Vagina (tissue), 2 donors: ENCODE measurements at regions not wholly inside any gene's neighbourhood (a gene's known extent, or its start where the extent isn't known, plus 50 kb on each side); places are given as distances from the start of the nearest gene placed in this dataset.

Experiments
- DNase-seq, 2 donors: peaks; one replicate each; pipeline ENCODE4 v3.0.0-alpha.2; 2017; ENCODE audit errors: extremely low spot score in 2 of 2
- H3K27ac ChIP-seq: fragments of 200-600 bp; sonication (generic); one replicate; pipeline ENCODE4 v1.5.1; 2019
- H3K27me3 ChIP-seq: fragments of 200-600 bp; sonication (generic); one replicate; pipeline ENCODE4 v1.5.1; 2019
- H3K36me3 ChIP-seq, 2 donors: fragments of 200-600 bp; sonication (generic); one replicate each; pipeline ENCODE4 v1.5.1; 2017 to 2019
- H3K4me1 ChIP-seq: fragments of 200-600 bp; sonication (generic); one replicate; pipeline ENCODE4 v1.5.1; 2019
- H3K4me3 ChIP-seq, 2 donors: fragments of 200-600 bp; sonication (generic); 1 replicate in 1 of 2; 2 replicates in 1 of 2; pipeline ENCODE4 v1.5.1; 2016 to 2019
- H3K9me3 ChIP-seq: fragments of 200-600 bp; sonication (generic); one replicate; pipeline ENCODE4 v1.5.1; 2019
- POLR2A ChIP-seq, 2 donors: fragments of 450-650 bp; IDR thresholded peaks; one replicate each; pipeline ENCODE4 v1.6.1; 2017; ENCODE audit warnings: antibody characterized with exemption in 2 of 2, mild to moderate bottlenecking in 2 of 2, moderate library complexity in 2 of 2
- POLR2AphosphoS5 ChIP-seq, 2 donors: sonication (generic); formaldehyde crosslinking; IDR thresholded peaks; one replicate each; pipeline ENCODE4 v1.9.0; 2017; ENCODE audit warnings: antibody characterized with exemption in 2 of 2, mild to moderate bottlenecking in 2 of 2, low read depth in 1 of 2; ENCODE audit not compliant: insufficient read depth in 1 of 2
- intact Hi-C: fragments of 100-400 bp; cut with DNase I; formaldehyde crosslinking; loops from one replicate; pipeline ENCODE4 v1.15.1; 2023
- TF ChIP-seq, protein P1 (sequence below), 3 experiments: fragments of 450-650 bp in 2 of 3; fragments of 200-600 bp in 1 of 3; sonication (generic) in 1 of 3; IDR thresholded peaks; one replicate each; pipeline ENCODE4 v1.5.1; 2017 to 2019; ENCODE audit warnings: antibody characterized with exemption in 3 of 3, mild to moderate bottlenecking in 2 of 3, moderate library complexity in 2 of 3

DNA sequence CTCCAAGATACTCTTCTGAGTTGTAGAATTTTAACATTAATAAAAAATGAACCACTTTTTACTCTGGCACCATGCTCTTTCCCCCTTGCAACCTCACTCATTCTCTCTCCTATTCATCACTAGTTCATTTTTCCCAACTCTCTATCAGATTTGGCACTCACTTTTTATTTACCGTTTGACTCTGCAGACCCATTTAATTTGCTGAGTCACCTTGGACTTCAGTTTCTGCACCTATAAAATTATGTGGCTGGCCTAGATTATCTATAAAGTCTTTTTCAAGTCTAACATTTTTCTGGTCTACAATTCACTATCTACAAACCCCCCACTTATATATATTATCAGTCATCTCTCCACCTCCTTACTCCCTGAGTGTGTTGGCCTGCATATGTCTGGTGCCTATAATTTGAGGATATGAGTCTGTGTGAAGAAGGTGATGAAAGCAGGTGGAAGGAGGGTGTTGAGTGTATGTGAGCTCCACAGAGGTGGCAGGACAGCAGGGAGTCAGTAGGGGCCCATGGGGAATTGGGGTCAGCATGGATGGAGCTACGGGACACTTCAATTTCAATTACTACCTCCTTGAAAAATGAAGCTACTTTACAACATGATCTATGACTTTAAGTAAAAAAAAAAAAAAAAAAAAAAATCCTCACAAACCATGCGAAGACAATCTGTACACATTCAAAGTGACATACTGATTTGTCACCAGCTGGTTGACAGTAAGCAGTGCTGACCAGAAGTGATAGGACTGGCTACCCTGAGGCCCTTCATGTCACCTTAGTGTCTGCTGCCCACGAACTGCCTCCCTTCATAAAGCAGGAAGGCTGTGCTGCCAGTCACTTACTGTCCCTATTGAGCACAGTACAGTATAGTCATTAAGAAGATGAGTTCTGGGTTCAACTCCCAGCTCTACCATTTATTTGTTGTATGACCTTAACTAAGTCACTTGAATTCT, 334.2 kb upstream of the IL12A start:
- Histone ChIP-seq H3K36me3 (no peaks in the 10 kb centered on the region), H3K4me3 (no peak overlapping the region), H3K27me3 (no peaks in the 10 kb centered on the region), H3K4me1 (no peaks in the 10 kb centered on the region), H3K27ac (no peak overlapping the region), H3K9me3 (no peaks in the 10 kb centered on the region)
- intact Hi-C loops: no loop called here
- TF ChIP-seq POLR2A (IDR thresholded peaks at IDR 0.05): no peak
- no peak for TF ChIP-seq POLR2AphosphoS5 (IDR thresholded peaks at IDR 0.05; ENCODE audit: insufficient read depth in 1 of 2, low read depth in 1 of 2)
- TF ChIP-seq, protein P1, sequence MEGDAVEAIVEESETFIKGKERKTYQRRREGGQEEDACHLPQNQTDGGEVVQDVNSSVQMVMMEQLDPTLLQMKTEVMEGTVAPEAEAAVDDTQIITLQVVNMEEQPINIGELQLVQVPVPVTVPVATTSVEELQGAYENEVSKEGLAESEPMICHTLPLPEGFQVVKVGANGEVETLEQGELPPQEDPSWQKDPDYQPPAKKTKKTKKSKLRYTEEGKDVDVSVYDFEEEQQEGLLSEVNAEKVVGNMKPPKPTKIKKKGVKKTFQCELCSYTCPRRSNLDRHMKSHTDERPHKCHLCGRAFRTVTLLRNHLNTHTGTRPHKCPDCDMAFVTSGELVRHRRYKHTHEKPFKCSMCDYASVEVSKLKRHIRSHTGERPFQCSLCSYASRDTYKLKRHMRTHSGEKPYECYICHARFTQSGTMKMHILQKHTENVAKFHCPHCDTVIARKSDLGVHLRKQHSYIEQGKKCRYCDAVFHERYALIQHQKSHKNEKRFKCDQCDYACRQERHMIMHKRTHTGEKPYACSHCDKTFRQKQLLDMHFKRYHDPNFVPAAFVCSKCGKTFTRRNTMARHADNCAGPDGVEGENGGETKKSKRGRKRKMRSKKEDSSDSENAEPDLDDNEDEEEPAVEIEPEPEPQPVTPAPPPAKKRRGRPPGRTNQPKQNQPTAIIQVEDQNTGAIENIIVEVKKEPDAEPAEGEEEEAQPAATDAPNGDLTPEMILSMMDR (IDR thresholded peaks at IDR 0.05): no peak
- no peak for DNase-seq

DNA sequence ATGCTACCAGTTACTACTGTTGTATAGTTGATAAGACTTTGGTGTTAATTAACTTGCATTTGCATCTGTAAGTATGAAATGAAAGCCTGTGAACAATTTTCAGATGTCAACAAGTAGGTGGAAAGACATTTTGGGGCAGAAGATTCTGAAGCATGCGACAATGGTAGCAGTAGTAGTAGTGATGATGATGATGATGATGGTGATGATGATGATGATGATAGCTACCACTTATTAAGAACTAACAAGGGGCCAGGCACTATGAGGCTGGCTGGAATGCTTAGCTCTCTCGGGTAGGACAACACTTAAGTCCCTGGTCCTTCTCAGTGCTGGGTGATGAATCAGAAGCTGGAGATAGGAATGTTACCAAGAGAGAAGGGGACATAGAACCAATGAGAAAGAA, 333.4 kb upstream of the IL12A start:
- Histone ChIP-seq H3K36me3 (no peaks in the 10 kb centered on the region), H3K4me1 (no peaks in the 10 kb centered on the region), H3K27ac (no peak overlapping the region), H3K9me3 (no peaks in the 10 kb centered on the region), H3K4me3 (no peak overlapping the region), H3K27me3 (no peaks in the 10 kb centered on the region)
- no peak for DNase-seq
- intact Hi-C loops: no loop called here
- no peak for TF ChIP-seq POLR2A (IDR thresholded peaks at IDR 0.05)
- no peak for TF ChIP-seq POLR2AphosphoS5 (IDR thresholded peaks at IDR 0.05; ENCODE audit: insufficient read depth in 1 of 2, low read depth in 1 of 2)
- TF ChIP-seq, protein P1 (IDR thresholded peaks at IDR 0.05): no peak

DNA sequence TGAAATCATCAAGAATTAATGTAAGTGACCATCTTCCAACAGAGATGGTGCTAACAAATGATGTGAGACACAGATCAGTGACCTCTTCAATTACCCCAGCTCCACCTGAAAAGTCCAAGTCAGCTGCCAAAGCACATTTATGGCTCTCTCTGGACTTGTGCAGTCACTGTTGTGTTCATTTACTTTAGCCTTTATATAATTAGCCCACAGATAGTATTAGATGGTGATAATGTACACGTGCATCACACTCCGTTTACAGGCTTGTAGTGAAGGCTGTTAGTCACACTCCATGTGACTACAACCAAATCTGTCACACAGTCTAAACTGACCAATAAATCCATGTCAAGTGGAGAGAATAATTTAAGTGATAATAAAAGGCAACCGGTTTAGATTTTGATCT, 331.5 kb upstream of the IL12A start:
- no peak overlapping the region for H3K4me3 ChIP-seq
- intact Hi-C loops: no loop called here
- H3K4me1 ChIP-seq: no peaks in the 10 kb centered on the region
- H3K36me3 ChIP-seq: no peaks in the 10 kb centered on the region
- no peak overlapping the region for H3K27ac ChIP-seq
- DNase-seq: no peak
- TF ChIP-seq POLR2A (IDR thresholded peaks at IDR 0.05) (no peak), POLR2AphosphoS5 (IDR thresholded peaks at IDR 0.05; ENCODE audit: insufficient read depth in 1 of 2, low read depth in 1 of 2) (no peak)
- TF ChIP-seq, protein P1 (IDR thresholded peaks at IDR 0.05): no peak
- no peaks in the 10 kb centered on the region for H3K9me3 ChIP-seq
- H3K27me3 ChIP-seq: no peaks in the 10 kb centered on the region

DNA sequence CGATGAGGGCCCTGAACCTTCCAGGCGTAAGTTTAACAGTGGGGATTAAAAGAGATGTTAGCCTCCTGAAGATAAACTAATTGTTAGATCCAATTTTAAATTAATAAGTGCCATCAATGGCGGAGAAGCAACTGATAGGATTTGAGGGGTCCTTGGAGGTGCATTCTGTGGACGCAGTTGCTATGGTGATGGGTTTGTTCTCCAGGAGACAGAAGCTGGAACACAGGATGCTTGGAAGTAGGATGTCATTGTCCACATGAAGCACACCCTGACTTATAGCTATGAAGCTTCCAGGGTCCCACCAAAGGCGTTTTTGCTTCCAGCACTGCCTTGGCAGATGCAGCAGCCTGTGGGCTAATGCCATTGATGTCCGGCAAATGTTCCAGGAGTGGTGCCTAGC, 331.0 kb upstream of the IL12A start:
- intact Hi-C loops: no loop called here
- TF ChIP-seq, protein P1 (IDR thresholded peaks at IDR 0.05): no peak
- TF ChIP-seq POLR2A (IDR thresholded peaks at IDR 0.05) (no peak), POLR2AphosphoS5 (IDR thresholded peaks at IDR 0.05; ENCODE audit: insufficient read depth in 1 of 2, low read depth in 1 of 2) (no peak)
- H3K27ac ChIP-seq: no peak overlapping the region
- H3K9me3 ChIP-seq: no peaks in the 10 kb centered on the region
- DNase-seq: no peak
- no peak overlapping the region for H3K4me3 ChIP-seq
- H3K27me3 ChIP-seq: no peaks in the 10 kb centered on the region
- H3K4me1 ChIP-seq: no peaks in the 10 kb centered on the region
- no peaks in the 10 kb centered on the region for H3K36me3 ChIP-seq

DNA sequence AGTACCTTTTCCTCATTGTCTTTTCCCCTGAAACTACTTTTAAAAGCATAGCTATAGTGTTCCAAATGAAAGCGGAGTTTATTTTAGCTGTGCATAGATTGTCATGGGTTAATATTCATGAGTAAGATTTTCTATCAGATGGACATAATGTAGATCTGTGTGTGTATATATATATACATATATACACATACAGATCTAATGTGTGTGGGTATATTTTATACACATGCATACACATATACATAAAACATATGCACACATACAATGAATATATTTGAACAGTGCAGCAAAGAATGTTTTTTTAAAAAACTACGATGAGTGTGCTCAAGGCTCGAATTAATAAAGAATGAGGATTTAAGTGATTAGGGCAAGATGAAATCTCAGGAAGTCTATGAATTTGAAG, 328.3 kb upstream of the IL12A start:
- Histone ChIP-seq H3K4me1 (no peaks in the 10 kb centered on the region), H3K27me3 (no peaks in the 10 kb centered on the region), H3K36me3 (no peaks in the 10 kb centered on the region), H3K4me3 (no peak overlapping the region), H3K9me3 (no peaks in the 10 kb centered on the region), H3K27ac (no peak overlapping the region)
- TF ChIP-seq POLR2AphosphoS5 (IDR thresholded peaks at IDR 0.05; ENCODE audit: insufficient read depth in 1 of 2, low read depth in 1 of 2): no peak
- TF ChIP-seq POLR2A (IDR thresholded peaks at IDR 0.05): no peak
- TF ChIP-seq, protein P1 (IDR thresholded peaks at IDR 0.05): no peak
- intact Hi-C loops: no loop called here
- no peak for DNase-seq
